ENCODE measurements at regions not wholly inside any gene's neighbourhood (a gene's known extent, or its start where the extent isn't known, plus 50 kb on each side); places are given as distances from the start of the nearest gene placed in this dataset.
"Not testable (repeated sequence)": the region's sequence is repeated elsewhere in the genome, so short reads cannot be mapped to it uniquely, and the experiment has no call there.

GRCh38 chr21:9035970-9036369 is 1485.4 kb upstream of the TPTE start:
- H3K36me3 Mint-ChIP-seq (ENCODE audit: low read depth); H3K4me1 ChIP-seq (ENCODE audit: control insufficient read depth, insufficient read depth, low read length); H3K9me3 ChIP-seq (ENCODE audit: control insufficient read depth, low read length); H3K27ac Mint-ChIP-seq; H3K4me3 Mint-ChIP-seq; H3K9ac ChIP-seq (ENCODE audit: extremely low read depth, low read length, poor library complexity, severe bottlenecking); H3K4me3 ChIP-seq (ENCODE audit: low read length); H3K36me3 ChIP-seq (ENCODE audit: control insufficient read depth, insufficient read depth, low read length); H3K27ac ChIP-seq (ENCODE audit: low read depth, low read length); H3K4me1 Mint-ChIP-seq; DNase-seq; H3K27me3 Mint-ChIP-seq (ENCODE audit: insufficient read depth); H3K27me3 ChIP-seq (ENCODE audit: control insufficient read depth, insufficient read depth, low read length, poor library complexity, severe bottlenecking): not testable (repeated sequence)
- peaks cover 23% of the 10 kb centered on the region for H3K9me3 Mint-ChIP-seq
- 90% methylated on average over 1 of the region's 2 CpGs; no CpG with 5 or more reads in 1 of the 2 experiments for WGBS, 2 experiments (ENCODE audit: insufficient coverage in 1 of 2, insufficient read length in 1 of 2)

- not testable (repeated sequence) for H3K36me3 ChIP-seq (ENCODE audit: control insufficient read depth, insufficient read depth, low read length); H3K27me3 ChIP-seq (ENCODE audit: control insufficient read depth, insufficient read depth, low read length, poor library complexity, severe bottlenecking); H3K4me3 ChIP-seq (ENCODE audit: low read length); H3K4me1 Mint-ChIP-seq; H3K4me3 Mint-ChIP-seq; H3K27ac Mint-ChIP-seq; H3K4me1 ChIP-seq (ENCODE audit: control insufficient read depth, insufficient read depth, low read length); H3K27ac ChIP-seq (ENCODE audit: low read depth, low read length); H3K9ac ChIP-seq (ENCODE audit: extremely low read depth, low read length, poor library complexity, severe bottlenecking); H3K27me3 Mint-ChIP-seq (ENCODE audit: insufficient read depth); H3K9me3 ChIP-seq (ENCODE audit: control insufficient read depth, low read length); H3K36me3 Mint-ChIP-seq (ENCODE audit: low read depth); DNase-seq
- 81% methylated on average over 3 of the region's 4 CpGs; no CpG with 5 or more reads in 1 of the 2 experiments for WGBS, 2 experiments (ENCODE audit: insufficient coverage in 1 of 2, insufficient read length in 1 of 2)
- peaks cover 22% of the 10 kb centered on the region for H3K9me3 Mint-ChIP-seq
Observed at GRCh38 chr21:9036966-9037587, 1484.3 kb upstream of the TPTE start.

GRCh38 chr21:9037588-9038544 is 1483.5 kb upstream of the TPTE start:
- H3K36me3 Mint-ChIP-seq (ENCODE audit: low read depth); H3K4me1 Mint-ChIP-seq; H3K9me3 ChIP-seq (ENCODE audit: control insufficient read depth, low read length); H3K27me3 Mint-ChIP-seq (ENCODE audit: insufficient read depth); H3K36me3 ChIP-seq (ENCODE audit: control insufficient read depth, insufficient read depth, low read length); H3K27ac ChIP-seq (ENCODE audit: low read depth, low read length); H3K4me3 Mint-ChIP-seq; DNase-seq; H3K4me1 ChIP-seq (ENCODE audit: control insufficient read depth, insufficient read depth, low read length); H3K27me3 ChIP-seq (ENCODE audit: control insufficient read depth, insufficient read depth, low read length, poor library complexity, severe bottlenecking); H3K27ac Mint-ChIP-seq; H3K4me3 ChIP-seq (ENCODE audit: low read length); H3K9ac ChIP-seq (ENCODE audit: extremely low read depth, low read length, poor library complexity, severe bottlenecking): not testable (repeated sequence)
- peaks cover 24% of the 10 kb centered on the region for H3K9me3 Mint-ChIP-seq
- WGBS, 2 experiments (ENCODE audit: insufficient coverage in 1 of 2, insufficient read length in 1 of 2), result 78 to 88% methylated on average over 6 to 37 of the region's 39 CpGs

GRCh38 chr21:9039520-9040365 is 1481.6 kb upstream of the TPTE start:
- not testable (repeated sequence) for H3K4me1 Mint-ChIP-seq; H3K27ac Mint-ChIP-seq; H3K27me3 ChIP-seq (ENCODE audit: control insufficient read depth, insufficient read depth, low read length, poor library complexity, severe bottlenecking); H3K27me3 Mint-ChIP-seq (ENCODE audit: insufficient read depth); H3K9ac ChIP-seq (ENCODE audit: extremely low read depth, low read length, poor library complexity, severe bottlenecking); H3K36me3 Mint-ChIP-seq (ENCODE audit: low read depth); H3K4me3 Mint-ChIP-seq; H3K36me3 ChIP-seq (ENCODE audit: control insufficient read depth, insufficient read depth, low read length); H3K4me3 ChIP-seq (ENCODE audit: low read length); H3K9me3 ChIP-seq (ENCODE audit: control insufficient read depth, low read length); H3K4me1 ChIP-seq (ENCODE audit: control insufficient read depth, insufficient read depth, low read length); H3K27ac ChIP-seq (ENCODE audit: low read depth, low read length); DNase-seq
- peaks cover 19% of the 10 kb centered on the region for H3K9me3 Mint-ChIP-seq
- 79% methylated on average over 20 to 44 of the region's 45 CpGs for WGBS, 2 experiments (ENCODE audit: insufficient coverage in 1 of 2, insufficient read length in 1 of 2)

- H3K9me3 ChIP-seq (ENCODE audit: control insufficient read depth, low read length); H3K4me3 ChIP-seq (ENCODE audit: low read length); H3K4me3 Mint-ChIP-seq; H3K4me1 ChIP-seq (ENCODE audit: control insufficient read depth, insufficient read depth, low read length); H3K36me3 Mint-ChIP-seq (ENCODE audit: low read depth); H3K27ac Mint-ChIP-seq; H3K27me3 Mint-ChIP-seq (ENCODE audit: insufficient read depth); DNase-seq; H3K27ac ChIP-seq (ENCODE audit: low read depth, low read length); H3K36me3 ChIP-seq (ENCODE audit: control insufficient read depth, insufficient read depth, low read length); H3K27me3 ChIP-seq (ENCODE audit: control insufficient read depth, insufficient read depth, low read length, poor library complexity, severe bottlenecking); H3K9ac ChIP-seq (ENCODE audit: extremely low read depth, low read length, poor library complexity, severe bottlenecking); H3K4me1 Mint-ChIP-seq: not testable (repeated sequence)
- H3K9me3 Mint-ChIP-seq, result peaks cover 19% of the 10 kb centered on the region
- 80 to 90% methylated on average over 5 to 19 of the region's 19 CpGs for WGBS, 2 experiments (ENCODE audit: insufficient coverage in 1 of 2, insufficient read length in 1 of 2)
Observed at GRCh38 chr21:9040406-9040805, 1481.0 kb upstream of the TPTE start.

- not testable (repeated sequence) for H3K4me1 Mint-ChIP-seq; H3K9ac ChIP-seq (ENCODE audit: extremely low read depth, low read length, poor library complexity, severe bottlenecking); H3K36me3 Mint-ChIP-seq (ENCODE audit: low read depth); H3K4me1 ChIP-seq (ENCODE audit: control insufficient read depth, insufficient read depth, low read length); H3K4me3 ChIP-seq (ENCODE audit: low read length); H3K9me3 ChIP-seq (ENCODE audit: control insufficient read depth, low read length); H3K27ac Mint-ChIP-seq; H3K4me3 Mint-ChIP-seq; H3K27ac ChIP-seq (ENCODE audit: low read depth, low read length); H3K27me3 ChIP-seq (ENCODE audit: control insufficient read depth, insufficient read depth, low read length, poor library complexity, severe bottlenecking); H3K36me3 ChIP-seq (ENCODE audit: control insufficient read depth, insufficient read depth, low read length); DNase-seq; H3K27me3 Mint-ChIP-seq (ENCODE audit: insufficient read depth)
- peaks cover 19% of the 10 kb centered on the region for H3K9me3 Mint-ChIP-seq
- 86% methylated on average over 28 of the region's 33 CpGs; no CpG with 5 or more reads in 1 of the 2 experiments for WGBS, 2 experiments (ENCODE audit: insufficient coverage in 1 of 2, insufficient read length in 1 of 2)
Observed at GRCh38 chr21:9041175-9041948, 1480.0 kb upstream of the TPTE start.

All from endodermal cell (in vitro differentiated cells).